ENCODE measurements at regions not wholly inside any gene's neighbourhood (a gene's known extent, or its start where the extent isn't known, plus 50 kb on each side); places are given as distances from the start of the nearest gene placed in this dataset.
"Not testable (repeated sequence)": the region's sequence is repeated elsewhere in the genome, so short reads cannot be mapped to it uniquely, and the experiment has no call there.

GRCh38 chr3:40756500-40756899 lies 231.7 kb downstream of the ZNF621 start:
- no peak for TF ChIP-seq CTCF (IDR thresholded peaks at IDR 0.05)
- TF ChIP-seq EP300 (IDR thresholded peaks at IDR 0.05) = no peak
- TF ChIP-seq POLR2AphosphoS5 (IDR thresholded peaks at IDR 0.05) = no peak
- no peak for TF ChIP-seq POLR2A (IDR thresholded peaks at IDR 0.05; ENCODE audit: low read depth)
- intact Hi-C loops (cut with DNase I) = no loop called here
- Histone ChIP-seq H3K4me1 (no peaks in the 10 kb centered on the region), H3K4me3 (no peak overlapping the region), H3K27me3 (no peaks in the 10 kb centered on the region), H3K36me3 (no peaks in the 10 kb centered on the region), H3K27ac (replicated peaks in 1 of 4) (no peak overlapping the region), H3K9me3 (no peaks in the 10 kb centered on the region)
- DNase-seq (ENCODE audit: extremely low spot score) = no peak
- WGBS = 82% methylated on average over 1 of the region's 1 CpG

GRCh38 chr3:40762771-40763170 lies 238.0 kb downstream of the ZNF621 start:
- H3K27ac ChIP-seq (replicated peaks in 1 of 4); H3K9me3 ChIP-seq; H3K36me3 ChIP-seq; intact Hi-C loops (cut with DNase I); DNase-seq (ENCODE audit: extremely low spot score); H3K27me3 ChIP-seq; H3K4me3 ChIP-seq: not testable (repeated sequence)
- 83% methylated on average over 1 of the region's 1 CpG for WGBS
- peaks cover 0 to 14% (median 7%) of the 10 kb centered on the region in 4 donors for H3K4me1 ChIP-seq

GRCh38 chr3:40763807-40764206 lies 239.0 kb downstream of the ZNF621 start:
- TF ChIP-seq CTCF (IDR thresholded peaks at IDR 0.05) (no peak), POLR2A (IDR thresholded peaks at IDR 0.05; ENCODE audit: low read depth) (no peak), POLR2AphosphoS5 (IDR thresholded peaks at IDR 0.05) (no peak), EP300 (IDR thresholded peaks at IDR 0.05) (no peak)
- Histone ChIP-seq H3K9me3 (peaks cover 0 to 9% (median 2%) of the 10 kb centered on the region in 4 donors), H3K36me3 (no peaks in the 10 kb centered on the region), H3K4me1 (peaks cover 0 to 22% (median 14%) of the 10 kb centered on the region in 4 donors), H3K27me3 (no peaks in the 10 kb centered on the region), H3K27ac (replicated peaks in 1 of 4) (no peak overlapping the region), H3K4me3 (no peak overlapping the region)
- intact Hi-C loops (cut with DNase I) = no loop called here
- no peak for DNase-seq (ENCODE audit: extremely low spot score)
- 85% methylated on average over 4 of the region's 4 CpGs for WGBS

- Histone ChIP-seq H3K4me1 (peaks cover 0 to 27% (median 19%) of the 10 kb centered on the region in 4 donors), H3K4me3 (no peak overlapping the region), H3K27me3 (no peaks in the 10 kb centered on the region), H3K36me3 (no peaks in the 10 kb centered on the region), H3K27ac (replicated peaks in 1 of 4) (no peak overlapping the region), H3K9me3 (peaks cover 0 to 9% (median 2%) of the 10 kb centered on the region in 4 donors)
- no peak for DNase-seq (ENCODE audit: extremely low spot score)
- 91% methylated on average over 2 of the region's 2 CpGs for WGBS
- intact Hi-C loops (cut with DNase I) = no loop called here
- no peak for TF ChIP-seq EP300 (IDR thresholded peaks at IDR 0.05)
- no peak for TF ChIP-seq POLR2AphosphoS5 (IDR thresholded peaks at IDR 0.05)
- no peak for TF ChIP-seq POLR2A (IDR thresholded peaks at IDR 0.05; ENCODE audit: low read depth)
- TF ChIP-seq CTCF (IDR thresholded peaks at IDR 0.05) = no peak
Measured at GRCh38 chr3:40764747-40765146, 240.0 kb downstream of the ZNF621 start.

- Histone ChIP-seq H3K9me3 (peaks cover 0 to 9% (median 2%) of the 10 kb centered on the region in 4 donors), H3K4me1 (peaks cover 0 to 31% (median 25%) of the 10 kb centered on the region in 4 donors), H3K36me3 (no peaks in the 10 kb centered on the region), H3K27me3 (no peaks in the 10 kb centered on the region), H3K4me3 (no peak overlapping the region), H3K27ac (replicated peaks in 1 of 4) (no peak overlapping the region)
- TF ChIP-seq EP300 (IDR thresholded peaks at IDR 0.05) = no peak
- TF ChIP-seq POLR2AphosphoS5 (IDR thresholded peaks at IDR 0.05) = peak; percentile 6 to 13
- 59% methylated on average over 3 of the region's 3 CpGs for WGBS
- intact Hi-C loops (cut with DNase I) = no loop called here
- peak; percentile 87 for DNase-seq (ENCODE audit: extremely low spot score)
Measured at GRCh38 chr3:40765884-40766283, 241.1 kb downstream of the ZNF621 start.

- Histone ChIP-seq H3K9me3 (peaks cover 0 to 9% (median 2%) of the 10 kb centered on the region in 4 donors), H3K4me3 (no peak overlapping the region), H3K4me1 (peaks cover 0 to 31% (median 26%) of the 10 kb centered on the region in 4 donors), H3K27me3 (no peaks in the 10 kb centered on the region), H3K27ac (replicated peaks in 1 of 4) (no peak overlapping the region), H3K36me3 (no peaks in the 10 kb centered on the region)
- TF ChIP-seq EP300 (IDR thresholded peaks at IDR 0.05) (no peak), POLR2AphosphoS5 (IDR thresholded peaks at IDR 0.05) (no peak), CTCF (IDR thresholded peaks at IDR 0.05) (no peak), POLR2A (IDR thresholded peaks at IDR 0.05; ENCODE audit: low read depth) (no peak)
- DNase-seq (ENCODE audit: extremely low spot score) = peak; percentile 72
- intact Hi-C loops (cut with DNase I) = no loop called here
- 82% methylated on average over 2 of the region's 2 CpGs for whole genome bisulfite sequencing
Measured at GRCh38 chr3:40766396-40766795, 241.6 kb downstream of the ZNF621 start.
